H9 (cell line): ENCODE measurements at regions not wholly inside any gene's neighbourhood (a gene's known extent, or its start where the extent isn't known, plus 50 kb on each side); places are given as distances from the start of the nearest gene placed in this dataset.
A peak's percentile ranks its signal among the peaks of the same experiment; 100 is the strongest.

Source experiments
- DNase-seq: peaks from one replicate; pipeline ENCODE4 v3.0.0-alpha.2; 2017
- H2AFZ ChIP-seq: one replicate; pipeline ENCODE4 v1.6.1; 2013; ENCODE audit warnings: mild to moderate bottlenecking, low read length, control low read depth, moderate library complexity
- H2AK5ac ChIP-seq: 2 replicates; pipeline ENCODE4 v1.6.1; 2013; ENCODE audit warnings: low read length, control low read depth, mixed read lengths; ENCODE audit not compliant: insufficient read length
- H2BK120ac ChIP-seq: one replicate; pipeline ENCODE4 v1.6.1; 2013; ENCODE audit warnings: low read depth, mild to moderate bottlenecking, low read length, control low read depth, inconsistent platforms; ENCODE audit not compliant: poor library complexity, severe bottlenecking
- H2BK12ac ChIP-seq: 2 replicates; pipeline ENCODE4 v1.6.1; 2013; ENCODE audit warnings: low read length, control low read depth, mixed read lengths, low read depth; ENCODE audit not compliant: insufficient read length
- H2BK15ac ChIP-seq: 2 replicates; pipeline ENCODE4 v1.6.1; 2013; ENCODE audit warnings: low read depth, low read length, control low read depth
- H2BK20ac ChIP-seq: one replicate; pipeline ENCODE4 v1.6.1; 2013; ENCODE audit warnings: low read depth, mild to moderate bottlenecking, low read length, control low read depth, inconsistent platforms; ENCODE audit not compliant: poor library complexity, severe bottlenecking
- H2BK5ac ChIP-seq: 2 replicates; pipeline ENCODE4 v1.6.1; 2013; ENCODE audit warnings: low read length, control low read depth, mixed read lengths; ENCODE audit not compliant: insufficient read length
- H3K14ac ChIP-seq: 2 replicates; pipeline ENCODE4 v1.6.1; 2013; ENCODE audit warnings: low read length, control low read depth; ENCODE audit not compliant: insufficient read depth
- H3K18ac ChIP-seq: 2 replicates; pipeline ENCODE4 v1.6.1; 2013; ENCODE audit warnings: low read depth, mild to moderate bottlenecking, mixed read lengths, low read length, control low read depth; ENCODE audit not compliant: insufficient read length
- H3K23ac ChIP-seq: 2 replicates; pipeline ENCODE4 v1.6.1; 2013; ENCODE audit warnings: low read length, control low read depth, mixed read lengths, low read depth; ENCODE audit not compliant: insufficient read length
- H3K23me2 ChIP-seq: 2 replicates; pipeline ENCODE4 v1.6.1; 2013; ENCODE audit warnings: low read depth, mild to moderate bottlenecking, mixed read lengths, low read length, control low read depth; ENCODE audit not compliant: insufficient read length, poor library complexity, severe bottlenecking
- H3K27ac ChIP-seq: 2 replicates; pipeline ENCODE4 v1.5.1; 2013; ENCODE audit warnings: low read length, control low read depth, mixed read lengths, low read depth; ENCODE audit not compliant: insufficient read length
- H3K27me3 ChIP-seq: 2 replicates; pipeline ENCODE4 v1.6.1; 2013; ENCODE audit warnings: low read length, control low read depth, inconsistent platforms; ENCODE audit not compliant: insufficient read depth
- H3K4ac ChIP-seq: 2 replicates; pipeline ENCODE4 v1.6.1; 2013; ENCODE audit warnings: low read depth, mild to moderate bottlenecking, control low read depth, inconsistent platforms, low read length, moderate library complexity
- H3K4me1 ChIP-seq: 2 replicates; pipeline ENCODE4 v1.6.1; 2013; ENCODE audit warnings: low read length, control low read depth, inconsistent platforms; ENCODE audit not compliant: insufficient read depth
- H3K4me2 ChIP-seq: 2 replicates; pipeline ENCODE4 v1.6.1; 2013; ENCODE audit warnings: low read length, control low read depth, mixed read lengths; ENCODE audit not compliant: insufficient read length, insufficient read depth
- H3K56ac ChIP-seq: 2 replicates; pipeline ENCODE4 v1.6.1; 2013; ENCODE audit warnings: low read depth, mild to moderate bottlenecking, mixed read lengths, low read length, control low read depth; ENCODE audit not compliant: insufficient read length
- H3K79me1 ChIP-seq: 2 replicates; pipeline ENCODE4 v1.6.1; 2013; ENCODE audit warnings: low read depth, mild to moderate bottlenecking, moderate library complexity, low read length, control low read depth, inconsistent platforms; ENCODE audit not compliant: insufficient read depth, poor library complexity, severe bottlenecking
- H3K79me2 ChIP-seq: 2 replicates; pipeline ENCODE4 v1.6.1; 2013; ENCODE audit warnings: low read length, control low read depth, inconsistent platforms; ENCODE audit not compliant: insufficient read depth
- H3K9ac ChIP-seq: 2 replicates; pipeline ENCODE4 v1.6.1; 2013; ENCODE audit warnings: low read length, control low read depth, mixed read lengths; ENCODE audit not compliant: insufficient read length; ENCODE audit errors: extremely low read depth
- H3K9me3 ChIP-seq: one replicate; pipeline ENCODE4 v1.6.1; 2013; ENCODE audit warnings: low read depth, low read length, inconsistent platforms; ENCODE audit not compliant: control insufficient read depth
- H3T11ph ChIP-seq: one replicate; pipeline ENCODE4 v1.6.1; 2013; ENCODE audit warnings: mild to moderate bottlenecking, low read length, control low read depth, inconsistent platforms
- H4K20me1 ChIP-seq: one replicate; pipeline ENCODE4 v1.6.1; 2013; ENCODE audit not compliant: control insufficient read depth, insufficient read length, insufficient read depth
- H4K5ac ChIP-seq: 2 replicates; pipeline ENCODE4 v1.6.1; 2013; ENCODE audit warnings: low read depth, mild to moderate bottlenecking, mixed read lengths, low read length, control low read depth; ENCODE audit not compliant: insufficient read length
- H4K8ac ChIP-seq: replicated peaks from 2 replicates; pipeline ENCODE4 v1.6.1; 2013; ENCODE audit warnings: low read length, control low read depth, mixed read lengths, low read depth; ENCODE audit not compliant: insufficient read length
- H4K91ac ChIP-seq: 2 replicates; pipeline ENCODE4 v1.6.1; 2013; ENCODE audit warnings: low read depth, mild to moderate bottlenecking, moderate library complexity, mixed read lengths, low read length, control low read depth; ENCODE audit not compliant: insufficient read length
- H3K27ac Mint-ChIP-seq, 3 experiments: 2 replicates in 2 of 3; 3 replicates in 1 of 3; pipeline ENCODE4 v1.8.0; 2020 to 2021; ENCODE audit warnings: mixed read lengths in 3 of 3, mild to moderate bottlenecking in 1 of 3, moderate library complexity in 1 of 3
- H3K27me3 Mint-ChIP-seq: 2 replicates; pipeline ENCODE4 v1.8.0; 2021; ENCODE audit warnings: low read depth, mild to moderate bottlenecking, moderate library complexity, mixed read lengths
- H3K36me3 Mint-ChIP-seq, 3 experiments: 2 replicates in 2 of 3; 3 replicates in 1 of 3; pipeline ENCODE4 v1.8.0; 2020 to 2021; ENCODE audit warnings: low read depth in 3 of 3, mixed read lengths in 3 of 3; ENCODE audit not compliant: insufficient read depth in 1 of 3
- H3K4me1 Mint-ChIP-seq, 2 experiments: 2 replicates each; pipeline ENCODE4 v1.8.0; 2020; ENCODE audit warnings: mixed read lengths in 2 of 2
- H3K4me3 Mint-ChIP-seq, 2 experiments: 2 replicates in 1 of 2; 3 replicates in 1 of 2; pipeline ENCODE4 v1.8.0; 2020 to 2021; ENCODE audit warnings: mild to moderate bottlenecking in 2 of 2, mixed read lengths in 2 of 2, moderate library complexity in 1 of 2
- H3K9me3 Mint-ChIP-seq, 2 experiments: 2 replicates in 1 of 2; 3 replicates in 1 of 2; pipeline ENCODE4 v1.8.0; 2020; ENCODE audit warnings: mild to moderate bottlenecking in 2 of 2, mixed read lengths in 2 of 2, moderate library complexity in 1 of 2
- WGBS: extraction: QIAGEN DNeasy Blood & Tissue Kit; methylation state at CpG from one replicate; pipeline ENCODE4 v1.1.7; 2013; ENCODE audit warnings: missing lambda C conversion rate, low lambda C conversion rate, mixed read lengths; ENCODE audit not compliant: insufficient read length; ENCODE audit errors: extremely low coverage; 5-methylcytosine and 5-hydroxymethylcytosine counted together
- TF ChIP-seq, protein P1 (sequence below): fragments of 200-600 bp; sonication (generic); conservative IDR thresholded peaks from 3 replicates; pipeline ENCODE4 v1.8.0; 2021; ENCODE audit warnings: antibody characterized with exemption, mild to moderate bottlenecking

- Histone ChIP-seq H2BK15ac (no peak overlapping the region), H3K27me3 (no peaks in the 10 kb centered on the region), H3K27ac (no peak overlapping the region), H2BK20ac (no peak overlapping the region), H2BK5ac (no peak overlapping the region), H3K4me1 (no peaks in the 10 kb centered on the region), H3K9ac (no peak overlapping the region), H4K20me1 (no peaks in the 10 kb centered on the region), H2BK120ac (no peak overlapping the region), H2BK12ac (no peak overlapping the region), H3K79me1 (no peaks in the 10 kb centered on the region), H2AK5ac (no peak overlapping the region), H3K9me3 (no peaks in the 10 kb centered on the region), H4K8ac (no peak overlapping the region), H4K91ac (no peak overlapping the region), H3K4me2 (no peak overlapping the region), H3K23ac (no peak overlapping the region), H2AFZ (no peak overlapping the region), H3K56ac (no peak overlapping the region), H3T11ph (no peak overlapping the region), H3K79me2 (no peaks in the 10 kb centered on the region), H3K4ac (no peak overlapping the region), H3K18ac (no peak overlapping the region), H3K14ac (no peak overlapping the region), H4K5ac (no peak overlapping the region), H3K23me2 (no peaks in the 10 kb centered on the region)
- no peaks in the 10 kb centered on the region for H3K27me3 Mint-ChIP-seq
- no CpG with 5 or more reads among the region's 5 CpGs for WGBS
- no peak overlapping the region for H3K4me3 Mint-ChIP-seq
- no peaks in the 10 kb centered on the region; a peak in 1 of 7 replicates for H3K36me3 Mint-ChIP-seq
- TF ChIP-seq, protein P1, sequence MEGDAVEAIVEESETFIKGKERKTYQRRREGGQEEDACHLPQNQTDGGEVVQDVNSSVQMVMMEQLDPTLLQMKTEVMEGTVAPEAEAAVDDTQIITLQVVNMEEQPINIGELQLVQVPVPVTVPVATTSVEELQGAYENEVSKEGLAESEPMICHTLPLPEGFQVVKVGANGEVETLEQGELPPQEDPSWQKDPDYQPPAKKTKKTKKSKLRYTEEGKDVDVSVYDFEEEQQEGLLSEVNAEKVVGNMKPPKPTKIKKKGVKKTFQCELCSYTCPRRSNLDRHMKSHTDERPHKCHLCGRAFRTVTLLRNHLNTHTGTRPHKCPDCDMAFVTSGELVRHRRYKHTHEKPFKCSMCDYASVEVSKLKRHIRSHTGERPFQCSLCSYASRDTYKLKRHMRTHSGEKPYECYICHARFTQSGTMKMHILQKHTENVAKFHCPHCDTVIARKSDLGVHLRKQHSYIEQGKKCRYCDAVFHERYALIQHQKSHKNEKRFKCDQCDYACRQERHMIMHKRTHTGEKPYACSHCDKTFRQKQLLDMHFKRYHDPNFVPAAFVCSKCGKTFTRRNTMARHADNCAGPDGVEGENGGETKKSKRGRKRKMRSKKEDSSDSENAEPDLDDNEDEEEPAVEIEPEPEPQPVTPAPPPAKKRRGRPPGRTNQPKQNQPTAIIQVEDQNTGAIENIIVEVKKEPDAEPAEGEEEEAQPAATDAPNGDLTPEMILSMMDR: no peak
- H3K27ac Mint-ChIP-seq: peak overlapping the region in 1 of 3 experiments; percentile 57; a peak in 2 of 7 replicates
- DNase-seq: no peak
- no peaks in the 10 kb centered on the region for H3K4me1 Mint-ChIP-seq
- H3K9me3 Mint-ChIP-seq: no peaks in the 10 kb centered on the region; a peak in 1 of 5 replicates
These were observed 286.3 kb upstream of the LYPLAL1 start for GRCh38 chr1:218887141-218887925.
